ENCODE measurements at regions not wholly inside any gene's neighbourhood (a gene's known extent, or its start where the extent isn't known, plus 50 kb on each side); places are given as distances from the start of the nearest gene placed in this dataset.

GRCh38 chr18:40810372-40810771 is 1144.7 kb upstream of the PIK3C3 start:
- no peak for DNase-seq
- no peak overlapping the region for H3K4me3 ChIP-seq (ENCODE audit: low read length)
- H3K27me3 ChIP-seq (ENCODE audit: control insufficient read depth, insufficient read depth, low read length, poor library complexity, severe bottlenecking), result no peaks in the 10 kb centered on the region
- H3K27ac Mint-ChIP-seq, result no peak overlapping the region
- no peaks in the 10 kb centered on the region for H3K27me3 Mint-ChIP-seq (ENCODE audit: insufficient read depth)
- H3K4me1 ChIP-seq (ENCODE audit: control insufficient read depth, insufficient read depth, low read length), result peaks cover 15% of the 10 kb centered on the region
- no peak for TF ChIP-seq CTCF (conservative IDR thresholded peaks at IDR 0.05)
- no peak overlapping the region for H3K27ac ChIP-seq (ENCODE audit: low read depth, low read length)
- H3K36me3 ChIP-seq (ENCODE audit: control insufficient read depth, insufficient read depth, low read length), result no peaks in the 10 kb centered on the region
- no peaks in the 10 kb centered on the region for H3K9me3 Mint-ChIP-seq
- H3K9ac ChIP-seq (ENCODE audit: extremely low read depth, low read length, poor library complexity, severe bottlenecking), result no peak overlapping the region
- peaks cover 18% of the 10 kb centered on the region for H3K4me1 Mint-ChIP-seq
- no peaks in the 10 kb centered on the region for H3K9me3 ChIP-seq (ENCODE audit: control insufficient read depth, low read length)
- no peaks in the 10 kb centered on the region for H3K36me3 Mint-ChIP-seq (ENCODE audit: low read depth)
- no peak overlapping the region for H3K4me3 Mint-ChIP-seq

DNA sequence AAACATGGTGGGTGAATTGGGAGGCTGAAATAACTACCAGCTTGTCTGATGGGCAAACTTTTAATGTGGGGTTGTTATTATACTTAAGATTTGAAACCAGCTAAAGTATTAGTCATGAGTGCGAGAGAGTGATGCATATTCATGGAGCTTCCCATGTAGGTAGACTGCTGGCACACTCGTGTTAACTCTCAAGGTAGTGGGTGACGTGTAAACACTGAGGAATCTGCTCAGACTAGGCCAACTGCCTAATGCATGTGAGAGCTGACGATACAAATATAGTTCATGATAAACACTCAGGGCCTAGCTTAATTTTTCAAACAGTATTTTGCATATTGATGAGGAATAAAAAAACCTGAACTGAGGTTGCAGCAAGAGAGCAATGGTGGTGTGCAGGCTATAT is 1165.7 kb upstream of the PIK3C3 start:
- H3K27ac ChIP-seq (ENCODE audit: low read depth, low read length), result no peak overlapping the region
- H3K4me1 ChIP-seq (ENCODE audit: control insufficient read depth, insufficient read depth, low read length), result no peaks in the 10 kb centered on the region
- Mint-ChIP-seq H3K27me3 (ENCODE audit: insufficient read depth) (no peaks in the 10 kb centered on the region), H3K4me1 (no peaks in the 10 kb centered on the region), H3K4me3 (no peak overlapping the region), H3K27ac (no peak overlapping the region), H3K9me3 (peaks cover 6% of the 10 kb centered on the region), H3K36me3 (ENCODE audit: low read depth) (no peaks in the 10 kb centered on the region)
- TF ChIP-seq CTCF (conservative IDR thresholded peaks at IDR 0.05), result no peak
- 74 to 81% methylated on average over 3 to 4 of the region's 4 CpGs for WGBS, 2 experiments (ENCODE audit: insufficient coverage in 1 of 2, insufficient read length in 1 of 2)
- no peak overlapping the region for H3K4me3 ChIP-seq (ENCODE audit: low read length)
- H3K9me3 ChIP-seq (ENCODE audit: control insufficient read depth, low read length), result no peaks in the 10 kb centered on the region
- no peak for DNase-seq
- H3K27me3 ChIP-seq (ENCODE audit: control insufficient read depth, insufficient read depth, low read length, poor library complexity, severe bottlenecking), result no peaks in the 10 kb centered on the region
- H3K9ac ChIP-seq (ENCODE audit: extremely low read depth, low read length, poor library complexity, severe bottlenecking), result no peak overlapping the region
- H3K36me3 ChIP-seq (ENCODE audit: control insufficient read depth, insufficient read depth, low read length), result no peaks in the 10 kb centered on the region

DNA sequence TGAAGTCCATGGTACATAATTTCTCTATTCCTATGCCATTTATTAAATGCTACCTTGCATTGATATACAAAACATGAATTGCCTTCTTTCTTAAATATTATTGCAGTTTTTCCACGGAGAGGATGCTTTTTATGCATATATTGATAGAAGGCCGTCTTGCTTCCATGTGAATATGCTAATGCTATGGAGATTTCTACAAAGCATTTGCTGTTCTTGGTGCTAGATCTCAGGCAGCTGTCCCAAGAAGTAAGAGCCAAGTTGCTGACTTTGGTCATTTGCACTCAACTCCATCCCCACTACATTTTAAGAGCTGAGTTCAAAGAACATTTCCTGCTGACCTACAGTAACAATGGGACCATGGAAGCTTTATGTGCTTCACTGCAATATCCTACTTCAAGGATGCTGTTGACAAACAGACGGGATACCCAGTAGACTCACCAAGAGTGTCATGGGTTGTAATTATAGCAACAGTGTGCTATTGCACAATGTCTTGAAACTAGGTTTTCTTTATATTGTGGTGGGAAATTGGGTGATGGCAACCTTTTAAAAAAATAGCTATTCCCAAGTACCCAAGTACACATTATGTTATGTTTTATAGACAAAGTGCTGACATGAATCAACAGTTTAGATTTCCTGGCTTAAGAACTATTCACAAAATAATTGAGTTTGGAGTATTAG is 1172.4 kb upstream of the PIK3C3 start:
- no peaks in the 10 kb centered on the region for H3K9me3 Mint-ChIP-seq
- WGBS, 2 experiments (ENCODE audit: insufficient coverage in 1 of 2, insufficient read length in 1 of 2), result 93 to 94% methylated on average over 2 to 3 of the region's 3 CpGs
- no peak overlapping the region for H3K4me3 Mint-ChIP-seq
- H3K27me3 Mint-ChIP-seq (ENCODE audit: insufficient read depth), result no peaks in the 10 kb centered on the region
- Histone ChIP-seq H3K36me3 (ENCODE audit: control insufficient read depth, insufficient read depth, low read length) (no peaks in the 10 kb centered on the region), H3K27ac (ENCODE audit: low read depth, low read length) (no peak overlapping the region), H3K4me3 (ENCODE audit: low read length) (no peak overlapping the region), H3K4me1 (ENCODE audit: control insufficient read depth, insufficient read depth, low read length) (no peaks in the 10 kb centered on the region), H3K27me3 (ENCODE audit: control insufficient read depth, insufficient read depth, low read length, poor library complexity, severe bottlenecking) (no peaks in the 10 kb centered on the region), H3K9ac (ENCODE audit: extremely low read depth, low read length, poor library complexity, severe bottlenecking) (no peak overlapping the region), H3K9me3 (ENCODE audit: control insufficient read depth, low read length) (no peaks in the 10 kb centered on the region)
- no peak for DNase-seq
- no peaks in the 10 kb centered on the region for H3K36me3 Mint-ChIP-seq (ENCODE audit: low read depth)
- TF ChIP-seq CTCF (conservative IDR thresholded peaks at IDR 0.05), result no peak
- H3K27ac Mint-ChIP-seq, result no peak overlapping the region
- H3K4me1 Mint-ChIP-seq, result peaks cover 8% of the 10 kb centered on the region

Data from endodermal cell (in vitro differentiated cells).